Loucy (cell line): ENCODE measurements at regions not wholly inside any gene's neighbourhood (a gene's known extent, or its start where the extent isn't known, plus 50 kb on each side); places are given as distances from the start of the nearest gene placed in this dataset.

ENCODE experiments used
- H2AFZ ChIP-seq: fragments of 200-600 bp; sonication (generic); 2 replicates; pipeline ENCODE4 v1.6.0; 2016; ENCODE audit warnings: antibody characterized with exemption, mild to moderate bottlenecking, low read length, moderate library complexity
- H3F3A ChIP-seq: fragments of 200-600 bp; 2 replicates; pipeline ENCODE4 v1.6.0; 2016; ENCODE audit warnings: antibody characterized with exemption, low read depth, mild to moderate bottlenecking
- H3K27me3 ChIP-seq: fragments of 200-600 bp; sonication (generic); 2 replicates; pipeline ENCODE4 v1.6.1; 2014; ENCODE audit warnings: low read length, mild to moderate bottlenecking; ENCODE audit not compliant: insufficient read depth, poor library complexity, severe bottlenecking
- H3K36me3 ChIP-seq: fragments of 200-600 bp; sonication (generic); 2 replicates; pipeline ENCODE4 v1.6.1; 2016; ENCODE audit warnings: low read length; ENCODE audit not compliant: insufficient read depth
- H3K4me1 ChIP-seq: fragments of 200-600 bp; sonication (generic); 2 replicates; pipeline ENCODE4 v1.5.1; 2014; ENCODE audit warnings: low read length, mild to moderate bottlenecking; ENCODE audit not compliant: insufficient read depth, poor library complexity, severe bottlenecking
- H3K4me2 ChIP-seq: fragments of 200-600 bp; sonication (generic); 2 replicates; pipeline ENCODE4 v1.6.0; 2014; ENCODE audit warnings: antibody characterized with exemption, low read length, low read depth, mild to moderate bottlenecking; ENCODE audit not compliant: poor library complexity, severe bottlenecking
- H3K4me3 ChIP-seq: fragments of 200-600 bp; sonication (generic); 2 replicates; pipeline ENCODE4 v1.5.1; 2014; ENCODE audit warnings: low read length, mild to moderate bottlenecking, mixed read lengths; ENCODE audit not compliant: poor library complexity, severe bottlenecking
- H3K79me2 ChIP-seq: fragments of 200-600 bp; sonication (generic); 2 replicates; pipeline ENCODE4 v1.6.1; 2014; ENCODE audit warnings: low read length; ENCODE audit not compliant: insufficient read depth
- H3K9ac ChIP-seq: fragments of 200-600 bp; sonication (generic); 2 replicates; pipeline ENCODE4 v1.6.0; 2014; ENCODE audit warnings: mild to moderate bottlenecking, low read depth, low read length, moderate library complexity; ENCODE audit not compliant: poor library complexity, severe bottlenecking
- H3K9me2 ChIP-seq: fragments of 200-600 bp; sonication (generic); replicated peaks from 2 replicates; pipeline ENCODE4 v1.6.1; 2016; ENCODE audit warnings: low read depth, low read length, mixed read lengths
- H3K9me3 ChIP-seq: fragments of 200-600 bp; sonication (generic); 2 replicates; pipeline ENCODE4 v1.6.1; 2014; ENCODE audit warnings: mild to moderate bottlenecking, antibody characterized with exemption, low read length, low read depth; ENCODE audit not compliant: insufficient read depth
- H4K20me1 ChIP-seq: fragments of 200-600 bp; sonication (generic); 2 replicates; pipeline ENCODE4 v1.6.0; 2014; ENCODE audit warnings: antibody characterized with exemption, low read length, mild to moderate bottlenecking; ENCODE audit not compliant: insufficient read depth, poor library complexity, severe bottlenecking
- CTCF ChIP-seq: fragments of 200-600 bp; sonication (generic); conservative IDR thresholded peaks from 2 replicates; pipeline ENCODE4 v1.5.1; 2014; ENCODE audit warnings: mild to moderate bottlenecking, antibody characterized with exemption, low read length
- EZH2phosphoT487 ChIP-seq: fragments of 200-600 bp; IDR thresholded peaks from 2 replicates; pipeline ENCODE4 v1.6.1; 2018; ENCODE audit warnings: antibody characterized with exemption, mild to moderate bottlenecking, moderate library complexity, borderline replicate concordance

GRCh38 chr5:107291866-107292265 lies 378.9 kb downstream of the EFNA5 start:
- Histone ChIP-seq H3K9me2 (no peaks in the 10 kb centered on the region), H2AFZ (no peak overlapping the region), H3K9ac (no peak overlapping the region), H3K79me2 (no peaks in the 10 kb centered on the region), H4K20me1 (no peaks in the 10 kb centered on the region), H3K4me2 (no peak overlapping the region), H3K27me3 (no peaks in the 10 kb centered on the region), H3K9me3 (no peaks in the 10 kb centered on the region), H3K4me3 (no peak overlapping the region), H3F3A (no peaks in the 10 kb centered on the region), H3K36me3 (no peaks in the 10 kb centered on the region), H3K4me1 (peaks cover 10% of the 10 kb centered on the region)
- no peak for TF ChIP-seq EZH2phosphoT487
- no peak for TF ChIP-seq CTCF

GRCh38 chr5:107290780-107291398 lies 379.8 kb downstream of the EFNA5 start:
- Histone ChIP-seq H3K9me3 (no peaks in the 10 kb centered on the region), H3K9me2 (no peaks in the 10 kb centered on the region), H3K4me2 (no peak overlapping the region), H3K4me1 (peaks cover 10% of the 10 kb centered on the region), H2AFZ (no peak overlapping the region), H3K27me3 (no peaks in the 10 kb centered on the region), H3K4me3 (no peak overlapping the region), H3K79me2 (no peaks in the 10 kb centered on the region), H3K9ac (no peak overlapping the region), H3K36me3 (no peaks in the 10 kb centered on the region), H3F3A (no peaks in the 10 kb centered on the region), H4K20me1 (no peaks in the 10 kb centered on the region)
- TF ChIP-seq CTCF (no peak), EZH2phosphoT487 (no peak)

- Histone ChIP-seq H2AFZ (no peak overlapping the region), H3K4me1 (peaks cover 4% of the 10 kb centered on the region), H3K27me3 (no peaks in the 10 kb centered on the region), H3K9me2 (no peaks in the 10 kb centered on the region), H3K36me3 (no peaks in the 10 kb centered on the region), H3K4me2 (no peak overlapping the region), H3K79me2 (no peaks in the 10 kb centered on the region), H3K9ac (no peak overlapping the region), H3F3A (no peaks in the 10 kb centered on the region), H4K20me1 (no peaks in the 10 kb centered on the region), H3K4me3 (no peak overlapping the region), H3K9me3 (no peaks in the 10 kb centered on the region)
- TF ChIP-seq EZH2phosphoT487, result no peak
Observed at GRCh38 chr5:107289030-107289714, 381.6 kb downstream of the EFNA5 start.
